IMR-90 (cell line): ENCODE measurements at regions not wholly inside any gene's neighbourhood (a gene's known extent, or its start where the extent isn't known, plus 50 kb on each side); places are given as distances from the start of the nearest gene placed in this dataset.

Experiments used
- MAZ ChIP-seq: IDR thresholded peaks from 2 replicates; pipeline ENCODE4 v1.6.1; 2012; ENCODE audit warnings: low read depth, mild to moderate bottlenecking, low read length, improper control_type of control experiment, moderate library complexity, borderline replicate concordance
- NFE2L2 ChIP-seq: fragments of 150-350 bp; IDR thresholded peaks from 2 replicates; pipeline ENCODE4 v1.6.1; 2016; ENCODE audit warnings: low read depth, mild to moderate bottlenecking, low read length
- POLR2A ChIP-seq: IDR thresholded peaks from 2 replicates; pipeline ENCODE4 v1.6.1; 2012; ENCODE audit warnings: mild to moderate bottlenecking, low read depth, low read length
- RCOR1 ChIP-seq: IDR thresholded peaks from 2 replicates; pipeline ENCODE4 v1.6.1; 2012; ENCODE audit warnings: mild to moderate bottlenecking, low read length, improper control_type of control experiment; ENCODE audit not compliant: insufficient replicate concordance
- RFX5 ChIP-seq: IDR thresholded peaks from 2 replicates; pipeline ENCODE4 v1.8.0; 2012; ENCODE audit warnings: low read depth, mild to moderate bottlenecking, low read length, moderate library complexity
- TF ChIP-seq, protein P1 (sequence below): conservative IDR thresholded peaks from 2 replicates; pipeline ENCODE4 v1.5.1; 2012; ENCODE audit warnings: mild to moderate bottlenecking, low read depth, low read length, improper control_type of control experiment

DNA sequence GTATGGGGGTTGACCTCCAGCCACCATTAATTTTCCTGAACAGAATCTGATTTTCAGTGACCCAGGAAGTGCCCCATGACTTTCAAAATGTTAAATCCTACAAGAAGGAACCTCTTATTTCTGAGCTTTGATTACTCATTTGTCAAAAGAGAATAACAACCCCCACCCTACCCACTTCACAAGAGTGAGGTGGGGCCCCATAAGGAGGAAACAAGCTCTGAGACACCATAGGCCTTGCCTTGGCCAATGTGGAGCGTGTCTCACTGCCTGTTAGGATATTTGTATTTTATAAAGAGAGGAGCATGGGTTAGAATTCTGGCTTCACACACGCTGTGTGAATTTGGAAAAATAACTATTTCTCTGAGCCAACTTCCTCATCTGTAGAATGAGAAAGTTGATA, 158.9 kb downstream of the TTC32 start:
- TF ChIP-seq, protein P1, sequence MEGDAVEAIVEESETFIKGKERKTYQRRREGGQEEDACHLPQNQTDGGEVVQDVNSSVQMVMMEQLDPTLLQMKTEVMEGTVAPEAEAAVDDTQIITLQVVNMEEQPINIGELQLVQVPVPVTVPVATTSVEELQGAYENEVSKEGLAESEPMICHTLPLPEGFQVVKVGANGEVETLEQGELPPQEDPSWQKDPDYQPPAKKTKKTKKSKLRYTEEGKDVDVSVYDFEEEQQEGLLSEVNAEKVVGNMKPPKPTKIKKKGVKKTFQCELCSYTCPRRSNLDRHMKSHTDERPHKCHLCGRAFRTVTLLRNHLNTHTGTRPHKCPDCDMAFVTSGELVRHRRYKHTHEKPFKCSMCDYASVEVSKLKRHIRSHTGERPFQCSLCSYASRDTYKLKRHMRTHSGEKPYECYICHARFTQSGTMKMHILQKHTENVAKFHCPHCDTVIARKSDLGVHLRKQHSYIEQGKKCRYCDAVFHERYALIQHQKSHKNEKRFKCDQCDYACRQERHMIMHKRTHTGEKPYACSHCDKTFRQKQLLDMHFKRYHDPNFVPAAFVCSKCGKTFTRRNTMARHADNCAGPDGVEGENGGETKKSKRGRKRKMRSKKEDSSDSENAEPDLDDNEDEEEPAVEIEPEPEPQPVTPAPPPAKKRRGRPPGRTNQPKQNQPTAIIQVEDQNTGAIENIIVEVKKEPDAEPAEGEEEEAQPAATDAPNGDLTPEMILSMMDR, result no peak
- no peak for TF ChIP-seq RCOR1
- no peak for TF ChIP-seq MAZ
- TF ChIP-seq POLR2A, result no peak
- no peak for TF ChIP-seq RFX5
- TF ChIP-seq NFE2L2, result no peak
